GM12878 (cell line): ENCODE measurements at regions not wholly inside any gene's neighbourhood (a gene's known extent, or its start where the extent isn't known, plus 50 kb on each side); places are given as distances from the start of the nearest gene placed in this dataset.

Source experiments
- ATAC-seq: fragments of 200-7000 bp; cut with Tn5 transposase; 3 replicates; pipeline ENCODE4 v1.9.1; 2020; ENCODE audit warnings: mild to moderate bottlenecking, moderate library complexity
- BruUV-seq: library from RNA; stranded (reverse); fragments of 400-500 nt; replicated peaks from 2 replicates; lab custom pipeline; 2021; lab: Mats Ljungman, UMichigan
- CTCF ChIA-PET: fragments of 300-600 bp; sonication (Branson Sonifier 250); formaldehyde crosslinking; extraction: SDS; loops from one replicate; lab custom pipeline; 2021; ENCODE audit warnings: inconsistent platforms; lab: Yijun Ruan, JAX
- POLR2A ChIA-PET: fragments of 350-600 bp; formaldehyde crosslinking; extraction: SDS; loops from one replicate; lab custom pipeline; 2021; ENCODE audit warnings: inconsistent platforms; lab: Charles Lee
- RAD21 ChIA-PET: fragments of 300-600 bp; sonication (Branson Sonifier 250); formaldehyde crosslinking; loops from one replicate; lab custom pipeline; 2023; ENCODE audit warnings: antibody characterized with exemption; ENCODE audit not compliant: unreplicated experiment; lab: Charles Lee
- SMC1A ChIA-PET: fragments of 300-600 bp; sonication (Branson Sonifier 250); formaldehyde crosslinking; loops from one replicate; lab custom pipeline; 2023; ENCODE audit not compliant: unreplicated experiment, uncharacterized antibody; lab: Charles Lee
- DNase-seq: peaks from one replicate; pipeline ENCODE4 v3.0.0-alpha.2; 2011; ENCODE audit warnings: low read depth, low spot score
- FAIRE-seq: peaks from 3 replicates; lab custom pipeline; 2011; peaks lifted over from hg19 to GRCh38; lab: Jason Lieb, UNC
- H2AFZ ChIP-seq: 2 replicates; pipeline ENCODE4 v1.6.0; 2011; ENCODE audit warnings: low read depth, low read length, control low read depth; ENCODE audit not compliant: control insufficient read depth
- H3K27ac ChIP-seq: 2 replicates; pipeline ENCODE4 v1.5.1; 2011; ENCODE audit warnings: control low read depth; ENCODE audit not compliant: control insufficient read depth, insufficient read depth
- H3K27me3 ChIP-seq, 2 experiments: replicated peaks in 1 of 2; 2 replicates each; pipeline versions ENCODE4 v1.6.0 to v1.6.1; 2011; ENCODE audit warnings: low read length in 1 of 2; ENCODE audit not compliant: control insufficient read depth in 2 of 2, insufficient read depth in 2 of 2
- H3K36me3 ChIP-seq, 2 experiments: 2 replicates each; pipeline ENCODE4 v1.5.1; 2011; ENCODE audit warnings: low read length in 1 of 2; ENCODE audit not compliant: control insufficient read depth in 2 of 2, insufficient read depth in 2 of 2
- H3K4me1 ChIP-seq: 2 replicates; pipeline ENCODE4 v1.6.1; 2011; ENCODE audit warnings: mild to moderate bottlenecking, low read length, moderate library complexity, mixed read lengths; ENCODE audit not compliant: control insufficient read depth, insufficient read depth
- H3K4me2 ChIP-seq: 2 replicates; pipeline ENCODE4 v1.6.0; 2011; ENCODE audit warnings: control low read depth; ENCODE audit not compliant: control insufficient read depth, insufficient read depth
- H3K4me3 ChIP-seq: fragments of 200-600 bp; sonication (generic); 2 replicates; pipeline ENCODE4 v1.5.1; 2016
- H3K79me2 ChIP-seq: 2 replicates; pipeline ENCODE4 v1.6.0; 2011; ENCODE audit warnings: low read length; ENCODE audit not compliant: control insufficient read depth, insufficient read depth
- H3K9ac ChIP-seq: 2 replicates; pipeline ENCODE4 v1.8.0; 2011; ENCODE audit warnings: low read length, control low read depth, mixed read lengths; ENCODE audit not compliant: control insufficient read depth, insufficient read depth
- H3K9me3 ChIP-seq: replicated peaks from 3 replicates; pipeline ENCODE4 v1.5.1; 2011; ENCODE audit warnings: mild to moderate bottlenecking, low read length; ENCODE audit not compliant: control insufficient read depth, insufficient read depth
- H4K20me1 ChIP-seq: 2 replicates; pipeline ENCODE4 v1.6.0; 2011; ENCODE audit not compliant: control insufficient read depth, insufficient read depth
- CREM ChIP-seq: IDR thresholded peaks from 2 replicates; pipeline ENCODE4 v1.6.1; 2014; ENCODE audit warnings: antibody characterized with exemption, low read depth
- GATAD2B ChIP-seq: fragments of 450-650 bp; conservative IDR thresholded peaks from 2 replicates; pipeline ENCODE4 v1.6.1; 2017; ENCODE audit warnings: low read depth, mild to moderate bottlenecking, moderate library complexity
- IKZF1 ChIP-seq: fragments of 450-650 bp; conservative IDR thresholded peaks from 2 replicates; pipeline ENCODE4 v1.6.1; 2017; ENCODE audit warnings: antibody characterized with exemption, mild to moderate bottlenecking
- NBN ChIP-seq: fragments of 450-650 bp; IDR thresholded peaks from 2 replicates; pipeline ENCODE4 v1.6.1; 2016
- WGBS: methylation state at CpG from one replicate; pipeline ENCODE4 v1.1.6; 2016; ENCODE audit warnings: low lambda C conversion rate; ENCODE audit not compliant: insufficient replicate concordance, insufficient coverage; ENCODE audit errors: missing lambda C conversion rate; 5-methylcytosine and 5-hydroxymethylcytosine counted together
- in situ Hi-C: fragments of 300-500 bp; cut with MboI; formaldehyde crosslinking; loops from 9 replicates; pipeline ENCODE4 v1.14.3; 2018; ENCODE audit warnings: mixed read lengths
- intact Hi-C: fragments of 100-400 bp; cut with micrococcal nuclease; formaldehyde crosslinking; loops from one replicate; pipeline ENCODE4 v1.14.2; 2022; ENCODE audit not compliant: unreplicated experiment
- TF ChIP-seq, protein P1 (sequence below): fragments of 450-650 bp; IDR thresholded peaks from 2 replicates; pipeline ENCODE4 v1.6.1; 2017; ENCODE audit warnings: mild to moderate bottlenecking, moderate library complexity

- peak; percentile 76 for ATAC-seq
Observed at GRCh38 chr1:228825840-228826484, 90.7 kb downstream of the RHOU start.

More at GRCh38 chr1:228825840-228826484, 90.7 kb downstream of the RHOU start:
- ChIA-PET POLR2A (interaction anchor here (0.7 to 0.9 kb wide), 2 partner anchors 15 to 23 kb away, joined by 3 read pairs; no protein-coding TSS in a partner anchor), SMC1A (interaction anchor here (0.9 to 4.7 kb wide), 6 partner anchors 9 to 36 kb away, joined by 3 to 22 read pairs (median 6); no protein-coding TSS in a partner anchor), CTCF (no interaction called here), RAD21 (interaction anchor here (1.0 kb wide), 1 partner anchor 23 kb away, joined by 3 read pairs; no protein-coding TSS in a partner anchor)
- Histone ChIP-seq H4K20me1 (no peaks in the 10 kb centered on the region), H3K9ac (no peak overlapping the region), H3K4me2 (no peak overlapping the region), H3K4me3 (no peak overlapping the region), H3K79me2 (no peaks in the 10 kb centered on the region), H3K27me3 (no peaks in the 10 kb centered on the region), H3K9me3 (no peaks in the 10 kb centered on the region), H3K4me1 (peaks cover 4% of the 10 kb centered on the region), H3K27ac (no peak overlapping the region), H2AFZ (no peak overlapping the region), H3K36me3 (no peaks in the 10 kb centered on the region)
- TF ChIP-seq GATAD2B (no peak), NBN (peak; percentile 26; the same call in 1 of the 2 replicates), IKZF1 (peak; percentile 30), CREM (no peak)
- TF ChIP-seq, protein P1, sequence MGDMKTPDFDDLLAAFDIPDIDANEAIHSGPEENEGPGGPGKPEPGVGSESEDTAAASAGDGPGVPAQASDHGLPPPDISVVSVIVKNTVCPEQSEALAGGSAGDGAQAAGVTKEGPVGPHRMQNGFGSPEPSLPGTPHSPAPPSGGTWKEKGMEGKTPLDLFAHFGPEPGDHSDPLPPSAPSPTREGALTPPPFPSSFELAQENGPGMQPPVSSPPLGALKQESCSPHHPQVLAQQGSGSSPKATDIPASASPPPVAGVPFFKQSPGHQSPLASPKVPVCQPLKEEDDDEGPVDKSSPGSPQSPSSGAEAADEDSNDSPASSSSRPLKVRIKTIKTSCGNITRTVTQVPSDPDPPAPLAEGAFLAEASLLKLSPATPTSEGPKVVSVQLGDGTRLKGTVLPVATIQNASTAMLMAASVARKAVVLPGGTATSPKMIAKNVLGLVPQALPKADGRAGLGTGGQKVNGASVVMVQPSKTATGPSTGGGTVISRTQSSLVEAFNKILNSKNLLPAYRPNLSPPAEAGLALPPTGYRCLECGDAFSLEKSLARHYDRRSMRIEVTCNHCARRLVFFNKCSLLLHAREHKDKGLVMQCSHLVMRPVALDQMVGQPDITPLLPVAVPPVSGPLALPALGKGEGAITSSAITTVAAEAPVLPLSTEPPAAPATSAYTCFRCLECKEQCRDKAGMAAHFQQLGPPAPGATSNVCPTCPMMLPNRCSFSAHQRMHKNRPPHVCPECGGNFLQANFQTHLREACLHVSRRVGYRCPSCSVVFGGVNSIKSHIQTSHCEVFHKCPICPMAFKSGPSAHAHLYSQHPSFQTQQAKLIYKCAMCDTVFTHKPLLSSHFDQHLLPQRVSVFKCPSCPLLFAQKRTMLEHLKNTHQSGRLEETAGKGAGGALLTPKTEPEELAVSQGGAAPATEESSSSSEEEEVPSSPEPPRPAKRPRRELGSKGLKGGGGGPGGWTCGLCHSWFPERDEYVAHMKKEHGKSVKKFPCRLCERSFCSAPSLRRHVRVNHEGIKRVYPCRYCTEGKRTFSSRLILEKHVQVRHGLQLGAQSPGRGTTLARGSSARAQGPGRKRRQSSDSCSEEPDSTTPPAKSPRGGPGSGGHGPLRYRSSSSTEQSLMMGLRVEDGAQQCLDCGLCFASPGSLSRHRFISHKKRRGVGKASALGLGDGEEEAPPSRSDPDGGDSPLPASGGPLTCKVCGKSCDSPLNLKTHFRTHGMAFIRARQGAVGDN: peak; percentile 49; the same call in 1 of the 2 replicates
- FAIRE-seq (no peak), DNase-seq (no peak)
- intact Hi-C loops (no loop called here), in situ Hi-C loops (no loop called here)
- no TSS peak for BruUV-seq
- WGBS: 13% methylated on average over 5 of the region's 5 CpGs
